Endothelial cell of umbilical vein (primary cell): ENCODE measurements at regions not wholly inside any gene's neighbourhood (a gene's known extent, or its start where the extent isn't known, plus 50 kb on each side); places are given as distances from the start of the nearest gene placed in this dataset.

Experiments
- BruUV-seq: library from RNA; stranded (reverse); fragments of 400-500 nt; replicated peaks from 2 replicates; lab custom pipeline; 2021; lab: Mats Ljungman, UMichigan
- CTCF ChIA-PET: fragments of 300-600, 350-600 bp; sonication (Branson Sonifier 250); formaldehyde crosslinking; loops from one replicate; lab custom pipeline; 2021; ENCODE audit warnings: antibody characterized with exemption, inconsistent platforms; lab: Charles Lee
- POLR2A ChIA-PET: fragments of 300-600, 350-600 bp; sonication (Branson Sonifier 250); formaldehyde crosslinking; loops from one replicate; lab custom pipeline; 2021; ENCODE audit warnings: antibody characterized with exemption, inconsistent platforms; lab: Charles Lee
- DNase-seq: peaks from one replicate; pipeline ENCODE4 v3.0.0-alpha.2; 2011; ENCODE audit warnings: low read depth, low spot score
- FAIRE-seq: peaks from 2 replicates; lab custom pipeline; 2011; peaks lifted over from hg19 to GRCh38; lab: Jason Lieb, UNC
- H2AFZ ChIP-seq: 2 replicates; pipeline ENCODE4 v1.6.0; 2012; ENCODE audit warnings: low read depth, low read length, control low read depth, inconsistent platforms
- H3K27ac ChIP-seq: 2 replicates; pipeline ENCODE4 v1.5.1; 2011; ENCODE audit warnings: low read depth, mild to moderate bottlenecking, control low read depth, low read length, moderate library complexity; ENCODE audit not compliant: insufficient read depth
- H3K27me3 ChIP-seq, 2 experiments: 2 replicates each; pipeline versions ENCODE4 v1.6.0 to v1.6.1; 2011; ENCODE audit warnings: low read length in 2 of 2, mixed read lengths in 1 of 2; ENCODE audit not compliant: control insufficient read depth in 2 of 2, insufficient read depth in 2 of 2
- H3K36me3 ChIP-seq, 2 experiments: 2 replicates in 1 of 2; 3 replicates in 1 of 2; pipeline ENCODE4 v1.5.1; 2011; ENCODE audit warnings: low read length in 2 of 2, mild to moderate bottlenecking in 1 of 2, moderate library complexity in 1 of 2; ENCODE audit not compliant: control insufficient read depth in 2 of 2, insufficient read depth in 2 of 2; ENCODE audit errors: extremely low read depth in 1 of 2
- H3K4me1 ChIP-seq: 3 replicates; pipeline ENCODE4 v1.5.1; 2011; ENCODE audit warnings: mild to moderate bottlenecking, low read length; ENCODE audit not compliant: control insufficient read depth, insufficient read depth; ENCODE audit errors: extremely low read depth
- H3K4me2 ChIP-seq: 2 replicates; pipeline ENCODE4 v1.6.1; 2011; ENCODE audit warnings: low read length, control low read depth, mixed read lengths; ENCODE audit not compliant: insufficient read depth
- H3K4me3 ChIP-seq, 3 experiments: fragments of 200-600 bp in 1 of 3; sonication (generic), shearing (Covaris generic) in 1 of 3; replicated peaks in 1 of 3; 2 replicates each; pipeline ENCODE4 v1.5.1; 2011 to 2016; ENCODE audit warnings: control low read depth in 3 of 3, low read length in 3 of 3, mild to moderate bottlenecking in 2 of 3, inconsistent platforms in 1 of 3, low read depth in 1 of 3, moderate library complexity in 1 of 3; ENCODE audit not compliant: insufficient read depth in 1 of 3
- H3K79me2 ChIP-seq: 2 replicates; pipeline ENCODE4 v1.6.0; 2012; ENCODE audit warnings: low read length, inconsistent platforms; ENCODE audit not compliant: control insufficient read depth, insufficient read depth
- H3K9ac ChIP-seq: replicated peaks from 2 replicates; pipeline ENCODE3; 2011; ENCODE audit warnings: low read length, control low read depth; ENCODE audit not compliant: insufficient read depth; ENCODE audit errors: extremely low read depth
- H3K9me1 ChIP-seq: replicated peaks from 3 replicates; pipeline ENCODE4 v1.6.0; 2011; ENCODE audit warnings: mild to moderate bottlenecking, low read length; ENCODE audit not compliant: control insufficient read depth, insufficient read depth; ENCODE audit errors: extremely low read depth
- H3K9me3 ChIP-seq: replicated peaks from 2 replicates; pipeline ENCODE4 v1.5.1; 2012; ENCODE audit warnings: low read length, inconsistent platforms; ENCODE audit not compliant: control insufficient read depth, insufficient read depth
- H4K20me1 ChIP-seq: replicated peaks from 2 replicates; pipeline ENCODE3; 2011; ENCODE audit warnings: mild to moderate bottlenecking, low read length; ENCODE audit not compliant: control insufficient read depth, insufficient read depth; ENCODE audit errors: extremely low read depth
- FOS ChIP-seq: IDR thresholded peaks from 2 replicates; pipeline ENCODE4 v1.6.1; 2011; ENCODE audit warnings: mild to moderate bottlenecking, low read length, moderate library complexity, borderline replicate concordance; ENCODE audit not compliant: insufficient read depth
- GATA2 ChIP-seq: IDR thresholded peaks from 2 replicates; pipeline ENCODE4 v1.7.0; 2011; ENCODE audit warnings: low read depth, mild to moderate bottlenecking, moderate library complexity, mixed read lengths, low read length; ENCODE audit not compliant: insufficient read length, insufficient read depth
- JUN ChIP-seq: IDR thresholded peaks from 2 replicates; pipeline ENCODE4 v1.6.1; 2011; ENCODE audit warnings: borderline replicate concordance, low read depth; ENCODE audit not compliant: insufficient read length, insufficient read depth
- MYC ChIP-seq: IDR thresholded peaks from one replicate; pipeline ENCODE4 v1.6.1; 2011; ENCODE audit warnings: mild to moderate bottlenecking, low read depth, low read length
- POLR2A ChIP-seq: IDR thresholded peaks from 2 replicates; pipeline ENCODE4 v1.6.1; 2012; ENCODE audit warnings: low read depth, mild to moderate bottlenecking, control low read depth, low read length
- POLR2AphosphoS5 ChIP-seq: IDR thresholded peaks from 2 replicates; pipeline ENCODE4 v1.6.1; 2012; ENCODE audit warnings: low read depth, mild to moderate bottlenecking, control low read depth, low read length, moderate library complexity; ENCODE audit not compliant: insufficient read depth
- dilution Hi-C: fragments of 300-500 bp; cut with MboI; formaldehyde crosslinking; loops from one replicate; pipeline ENCODE4 v1.15.0; 2019; ENCODE audit warnings: low sequenced_read_pairs; ENCODE audit not compliant: extremely low pct_ligation_motif_present
- intact Hi-C: fragments of 100-400 bp; cut with micrococcal nuclease; formaldehyde crosslinking; loops from one replicate; pipeline ENCODE4 v1.10.0; 2022
- TF ChIP-seq, protein P1 (sequence below), 2 donors: IDR thresholded peaks; 1 replicate in 1 of 2; 2 replicates in 1 of 2; pipeline ENCODE4 v1.5.1; 2011; ENCODE audit warnings: low read length in 2 of 2, mild to moderate bottlenecking in 2 of 2, moderate library complexity in 2 of 2, control low read depth in 1 of 2, inconsistent platforms in 1 of 2, low read depth in 1 of 2; ENCODE audit not compliant: insufficient read depth in 1 of 2; ENCODE audit errors: extremely low read depth in 1 of 2
- TF ChIP-seq, protein P2 (sequence below): IDR thresholded peaks from 2 replicates; pipeline ENCODE4 v1.6.1; 2011; ENCODE audit not compliant: insufficient read depth, insufficient read length

DNA sequence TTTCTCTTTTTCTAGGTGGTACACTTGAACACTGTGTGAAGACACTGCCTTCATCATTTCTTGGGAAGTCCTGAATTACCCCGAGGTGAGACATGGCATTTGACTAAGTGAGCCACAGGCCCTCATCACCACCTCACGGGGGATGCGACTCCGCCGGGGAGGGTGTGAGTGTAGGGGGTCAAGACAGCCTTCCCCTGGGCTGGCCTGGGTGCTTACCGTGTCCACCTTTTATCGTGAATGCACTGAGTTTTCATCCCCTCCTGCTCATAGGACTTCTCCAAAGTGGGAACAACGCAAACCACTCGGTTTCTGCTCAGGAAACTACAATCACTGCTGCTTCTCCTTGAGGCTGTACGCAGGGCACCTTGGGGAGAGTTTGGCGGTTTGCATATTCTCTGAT lies 176.9 kb downstream of the SH2D4B start:
- H3K27me3 ChIP-seq = peaks cover 0 to 2% of the 10 kb centered on the region in 2 experiments
- FAIRE-seq (no peak), DNase-seq (no peak)
- no peaks in the 10 kb centered on the region for H3K79me2 ChIP-seq
- dilution Hi-C loops = no loop called here
- no peak overlapping the region for H3K4me3 ChIP-seq
- H3K9me3 ChIP-seq = no peaks in the 10 kb centered on the region
- no peak overlapping the region for H3K4me2 ChIP-seq
- H3K36me3 ChIP-seq = no peaks in the 10 kb centered on the region
- H3K27ac ChIP-seq = no peak overlapping the region
- TF ChIP-seq POLR2AphosphoS5 = no peak
- TF ChIP-seq, protein P1, sequence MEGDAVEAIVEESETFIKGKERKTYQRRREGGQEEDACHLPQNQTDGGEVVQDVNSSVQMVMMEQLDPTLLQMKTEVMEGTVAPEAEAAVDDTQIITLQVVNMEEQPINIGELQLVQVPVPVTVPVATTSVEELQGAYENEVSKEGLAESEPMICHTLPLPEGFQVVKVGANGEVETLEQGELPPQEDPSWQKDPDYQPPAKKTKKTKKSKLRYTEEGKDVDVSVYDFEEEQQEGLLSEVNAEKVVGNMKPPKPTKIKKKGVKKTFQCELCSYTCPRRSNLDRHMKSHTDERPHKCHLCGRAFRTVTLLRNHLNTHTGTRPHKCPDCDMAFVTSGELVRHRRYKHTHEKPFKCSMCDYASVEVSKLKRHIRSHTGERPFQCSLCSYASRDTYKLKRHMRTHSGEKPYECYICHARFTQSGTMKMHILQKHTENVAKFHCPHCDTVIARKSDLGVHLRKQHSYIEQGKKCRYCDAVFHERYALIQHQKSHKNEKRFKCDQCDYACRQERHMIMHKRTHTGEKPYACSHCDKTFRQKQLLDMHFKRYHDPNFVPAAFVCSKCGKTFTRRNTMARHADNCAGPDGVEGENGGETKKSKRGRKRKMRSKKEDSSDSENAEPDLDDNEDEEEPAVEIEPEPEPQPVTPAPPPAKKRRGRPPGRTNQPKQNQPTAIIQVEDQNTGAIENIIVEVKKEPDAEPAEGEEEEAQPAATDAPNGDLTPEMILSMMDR (IDR thresholded peaks at IDR 0.05; ENCODE audit: extremely low read depth in 1 of 2, insufficient read depth in 1 of 2, low read depth in 1 of 2, low read length in 2 of 2) = no peak
- no peak for TF ChIP-seq GATA2
- TF ChIP-seq, protein P2, sequence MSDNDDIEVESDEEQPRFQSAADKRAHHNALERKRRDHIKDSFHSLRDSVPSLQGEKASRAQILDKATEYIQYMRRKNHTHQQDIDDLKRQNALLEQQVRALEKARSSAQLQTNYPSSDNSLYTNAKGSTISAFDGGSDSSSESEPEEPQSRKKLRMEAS = no peak
- TF ChIP-seq JUN = no peak
- no peak for TF ChIP-seq POLR2A
- BruUV-seq = no TSS peak
- no peak overlapping the region for H2AFZ ChIP-seq
- ChIA-PET POLR2A (no interaction called here), CTCF (no interaction called here)
- no peaks in the 10 kb centered on the region for H4K20me1 ChIP-seq
- H3K9ac ChIP-seq = no peak overlapping the region
- H3K4me1 ChIP-seq = no peaks in the 10 kb centered on the region
- intact Hi-C loops = no loop called here
- H3K9me1 ChIP-seq = no peaks in the 10 kb centered on the region

DNA sequence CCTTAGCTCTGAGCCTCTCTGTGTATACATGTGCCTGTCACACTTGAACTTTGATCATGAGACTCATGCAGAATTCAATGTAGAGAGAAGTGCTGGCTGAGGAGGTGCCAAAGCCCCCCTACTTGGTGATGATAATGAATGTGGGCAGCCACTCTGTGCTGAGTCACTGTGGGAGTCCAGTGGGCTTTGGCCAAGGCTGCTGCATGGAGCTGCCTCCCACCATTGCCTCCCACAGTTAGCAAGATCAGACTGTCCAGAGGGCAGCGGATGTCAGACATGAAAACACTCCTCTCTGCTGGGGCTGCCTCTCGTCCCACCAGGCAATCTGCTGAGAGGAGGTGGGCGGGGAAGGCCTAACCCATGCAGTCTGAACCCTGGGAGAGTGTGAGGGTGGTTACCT lies 180.3 kb downstream of the SH2D4B start:
- intact Hi-C loops = no loop called here

More for the DNA sequence above, 180.3 kb downstream of the SH2D4B start:
- Histone ChIP-seq H3K9ac (no peak overlapping the region), H3K27ac (no peak overlapping the region), H3K4me2 (no peak overlapping the region), H3K9me3 (no peaks in the 10 kb centered on the region), H2AFZ (no peak overlapping the region), H3K9me1 (no peaks in the 10 kb centered on the region), H3K36me3 (no peaks in the 10 kb centered on the region), H3K79me2 (no peaks in the 10 kb centered on the region), H3K4me1 (no peaks in the 10 kb centered on the region), H4K20me1 (no peaks in the 10 kb centered on the region), H3K4me3 (no peak overlapping the region), H3K27me3 (no peaks in the 10 kb centered on the region)
- POLR2A ChIA-PET = no interaction called here
- no peak for FAIRE-seq
- CTCF ChIA-PET = no interaction called here
- TF ChIP-seq FOS = no peak
- TF ChIP-seq, protein P2 = no peak
- TF ChIP-seq POLR2A = no peak
- no peak for TF ChIP-seq MYC
- no peak for TF ChIP-seq POLR2AphosphoS5
- TF ChIP-seq, protein P1 (IDR thresholded peaks at IDR 0.05; ENCODE audit: extremely low read depth in 1 of 2, insufficient read depth in 1 of 2, low read depth in 1 of 2, low read length in 2 of 2) = no peak
- no peak for TF ChIP-seq JUN
- no TSS peak for BruUV-seq
- no peak for DNase-seq
- dilution Hi-C loops = no loop called here
